ENCODE measurements at regions not wholly inside any gene's neighbourhood (a gene's known extent, or its start where the extent isn't known, plus 50 kb on each side); places are given as distances from the start of the nearest gene placed in this dataset.

DNA sequence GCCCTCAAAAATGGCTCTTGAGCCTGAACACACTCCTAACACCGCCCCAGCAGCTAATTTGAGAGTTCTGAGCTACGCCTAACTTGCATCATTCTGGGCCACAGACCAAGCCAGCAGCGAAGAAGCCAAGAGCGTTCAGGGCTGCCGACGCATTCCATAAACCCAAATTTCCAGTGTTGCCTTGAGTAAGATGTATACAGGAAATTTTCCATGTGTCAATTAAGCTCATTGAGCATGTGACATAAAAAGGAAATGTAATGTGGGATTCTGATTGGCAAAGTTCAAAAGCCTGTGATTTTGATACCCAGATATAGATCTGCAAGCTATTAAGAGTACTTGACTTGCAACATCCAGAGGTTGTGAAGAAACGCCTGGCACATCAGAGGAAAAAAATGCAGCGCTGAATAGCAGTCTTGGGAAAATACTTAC lies 148.6 kb upstream of the NR2F2 start:
- TF ChIP-seq, protein P1, sequence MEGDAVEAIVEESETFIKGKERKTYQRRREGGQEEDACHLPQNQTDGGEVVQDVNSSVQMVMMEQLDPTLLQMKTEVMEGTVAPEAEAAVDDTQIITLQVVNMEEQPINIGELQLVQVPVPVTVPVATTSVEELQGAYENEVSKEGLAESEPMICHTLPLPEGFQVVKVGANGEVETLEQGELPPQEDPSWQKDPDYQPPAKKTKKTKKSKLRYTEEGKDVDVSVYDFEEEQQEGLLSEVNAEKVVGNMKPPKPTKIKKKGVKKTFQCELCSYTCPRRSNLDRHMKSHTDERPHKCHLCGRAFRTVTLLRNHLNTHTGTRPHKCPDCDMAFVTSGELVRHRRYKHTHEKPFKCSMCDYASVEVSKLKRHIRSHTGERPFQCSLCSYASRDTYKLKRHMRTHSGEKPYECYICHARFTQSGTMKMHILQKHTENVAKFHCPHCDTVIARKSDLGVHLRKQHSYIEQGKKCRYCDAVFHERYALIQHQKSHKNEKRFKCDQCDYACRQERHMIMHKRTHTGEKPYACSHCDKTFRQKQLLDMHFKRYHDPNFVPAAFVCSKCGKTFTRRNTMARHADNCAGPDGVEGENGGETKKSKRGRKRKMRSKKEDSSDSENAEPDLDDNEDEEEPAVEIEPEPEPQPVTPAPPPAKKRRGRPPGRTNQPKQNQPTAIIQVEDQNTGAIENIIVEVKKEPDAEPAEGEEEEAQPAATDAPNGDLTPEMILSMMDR (IDR thresholded peaks at IDR 0.05): no peak
- TF ChIP-seq POLR2A (IDR thresholded peaks at IDR 0.05): no peak

All from uterus (tissue), 2 donors.